D721Med (cell line): ENCODE measurements at regions not wholly inside any gene's neighbourhood (a gene's known extent, or its start where the extent isn't known, plus 50 kb on each side); places are given as distances from the start of the nearest gene placed in this dataset.

Experiments used
- DNase-seq: peaks from one replicate; pipeline ENCODE4 v3.0.0; 2011; ENCODE audit warnings: low spot score; ENCODE audit not compliant: insufficient read length
- FAIRE-seq: peaks from 2 replicates; lab custom pipeline; 2011; peaks lifted over from hg19 to GRCh38; lab: Jason Lieb, UNC
- TF ChIP-seq, protein P1 (sequence below): IDR thresholded peaks from 2 replicates; pipeline ENCODE4 v1.5.1; 2012; ENCODE audit warnings: mild to moderate bottlenecking, control low read depth; ENCODE audit not compliant: insufficient read depth; ENCODE audit errors: missing control alignments

DNA sequence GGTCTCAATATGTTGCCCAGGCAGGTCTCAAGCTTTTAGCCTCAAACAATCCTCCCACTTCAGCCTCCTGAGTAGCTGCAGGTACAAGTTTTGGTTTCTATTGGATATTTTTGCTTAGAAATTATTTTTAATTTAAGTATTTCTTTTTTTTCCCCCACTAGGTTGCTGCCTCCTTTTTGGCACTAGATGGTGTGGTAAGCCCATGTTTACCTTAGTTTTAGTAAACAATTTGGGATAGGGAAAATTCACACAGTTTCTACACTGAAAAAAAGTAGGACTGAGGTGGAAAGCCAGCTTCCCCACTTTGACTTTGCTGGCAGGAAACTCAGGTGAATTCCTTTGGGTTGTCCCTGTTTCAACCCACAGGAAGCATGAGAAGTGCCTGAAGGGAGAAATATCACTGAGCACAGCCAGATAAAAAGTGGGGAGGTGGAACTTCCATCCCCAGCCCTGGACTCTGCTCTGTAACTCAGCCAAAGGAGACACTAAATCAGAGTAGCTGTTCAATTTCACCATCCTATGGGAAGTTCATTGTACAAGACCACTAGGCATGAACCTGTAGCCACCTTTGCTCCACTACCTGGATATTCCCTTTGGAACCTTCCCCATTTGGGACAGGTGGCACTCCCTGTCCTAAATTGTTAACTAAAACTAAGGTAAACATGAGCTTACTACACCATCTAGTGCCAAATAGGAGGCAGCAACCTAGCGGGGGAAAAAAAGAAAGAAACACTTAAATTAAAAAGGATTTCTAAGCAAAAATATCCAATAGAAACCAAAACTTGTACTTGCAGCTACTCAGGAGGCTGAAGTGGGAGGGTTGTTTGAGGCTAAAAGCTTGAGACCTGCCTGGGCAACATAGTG, 154.4 kb upstream of the FAT3 start:
- DNase-seq (no peak), FAIRE-seq (no peak)
- TF ChIP-seq, protein P1, sequence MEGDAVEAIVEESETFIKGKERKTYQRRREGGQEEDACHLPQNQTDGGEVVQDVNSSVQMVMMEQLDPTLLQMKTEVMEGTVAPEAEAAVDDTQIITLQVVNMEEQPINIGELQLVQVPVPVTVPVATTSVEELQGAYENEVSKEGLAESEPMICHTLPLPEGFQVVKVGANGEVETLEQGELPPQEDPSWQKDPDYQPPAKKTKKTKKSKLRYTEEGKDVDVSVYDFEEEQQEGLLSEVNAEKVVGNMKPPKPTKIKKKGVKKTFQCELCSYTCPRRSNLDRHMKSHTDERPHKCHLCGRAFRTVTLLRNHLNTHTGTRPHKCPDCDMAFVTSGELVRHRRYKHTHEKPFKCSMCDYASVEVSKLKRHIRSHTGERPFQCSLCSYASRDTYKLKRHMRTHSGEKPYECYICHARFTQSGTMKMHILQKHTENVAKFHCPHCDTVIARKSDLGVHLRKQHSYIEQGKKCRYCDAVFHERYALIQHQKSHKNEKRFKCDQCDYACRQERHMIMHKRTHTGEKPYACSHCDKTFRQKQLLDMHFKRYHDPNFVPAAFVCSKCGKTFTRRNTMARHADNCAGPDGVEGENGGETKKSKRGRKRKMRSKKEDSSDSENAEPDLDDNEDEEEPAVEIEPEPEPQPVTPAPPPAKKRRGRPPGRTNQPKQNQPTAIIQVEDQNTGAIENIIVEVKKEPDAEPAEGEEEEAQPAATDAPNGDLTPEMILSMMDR = no peak

DNA sequence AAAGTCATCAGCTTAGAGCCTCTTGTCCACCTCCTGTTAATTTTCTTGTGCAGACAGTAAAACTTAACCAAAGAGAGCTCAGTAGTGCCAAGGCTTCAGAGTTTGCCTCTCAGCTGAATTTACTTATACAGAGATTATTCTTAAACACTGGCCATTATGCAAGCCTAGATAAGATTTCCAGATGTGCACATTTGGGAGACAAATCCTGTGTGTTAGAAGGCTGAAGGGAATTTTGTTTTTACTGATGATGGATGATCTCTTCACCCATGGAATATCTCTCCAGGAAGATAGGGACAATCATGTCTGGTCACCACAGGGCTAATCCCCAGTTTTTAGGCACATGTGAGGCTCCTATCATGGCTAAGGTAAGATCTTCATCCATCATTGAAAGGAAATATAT, 157.6 kb upstream of the FAT3 start:
- TF ChIP-seq, protein P1 = no peak
- FAIRE-seq (no peak), DNase-seq (no peak)

DNA sequence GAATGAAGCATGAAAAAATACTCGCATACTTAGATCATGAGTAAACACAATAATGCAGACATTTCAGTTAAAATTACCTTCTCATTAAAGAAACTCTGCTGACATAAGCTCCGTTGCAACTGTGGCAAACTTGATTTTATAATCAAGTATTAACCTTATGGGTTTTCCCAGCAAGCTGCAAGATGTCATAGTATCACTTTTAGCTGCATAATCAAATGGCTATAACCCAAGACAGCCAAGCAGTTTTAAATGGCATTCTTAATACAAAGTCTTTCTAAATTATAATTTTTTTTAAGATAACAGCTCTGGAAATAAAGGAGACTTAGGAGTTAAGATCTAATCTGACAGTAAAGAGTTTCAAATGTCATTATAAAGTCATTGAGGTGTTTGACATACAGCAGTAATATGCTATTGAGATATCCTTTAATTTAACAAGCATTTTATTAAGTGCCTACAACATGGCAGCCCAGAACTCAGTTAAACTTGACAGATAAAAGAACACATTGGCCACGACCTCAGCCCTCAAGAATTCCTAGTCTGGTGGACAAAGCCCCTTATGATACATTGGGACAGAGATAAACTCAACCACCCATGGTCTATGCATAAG, 163.1 kb upstream of the FAT3 start:
- TF ChIP-seq, protein P1 = no peak
- no peak for DNase-seq
- no peak for FAIRE-seq

DNA sequence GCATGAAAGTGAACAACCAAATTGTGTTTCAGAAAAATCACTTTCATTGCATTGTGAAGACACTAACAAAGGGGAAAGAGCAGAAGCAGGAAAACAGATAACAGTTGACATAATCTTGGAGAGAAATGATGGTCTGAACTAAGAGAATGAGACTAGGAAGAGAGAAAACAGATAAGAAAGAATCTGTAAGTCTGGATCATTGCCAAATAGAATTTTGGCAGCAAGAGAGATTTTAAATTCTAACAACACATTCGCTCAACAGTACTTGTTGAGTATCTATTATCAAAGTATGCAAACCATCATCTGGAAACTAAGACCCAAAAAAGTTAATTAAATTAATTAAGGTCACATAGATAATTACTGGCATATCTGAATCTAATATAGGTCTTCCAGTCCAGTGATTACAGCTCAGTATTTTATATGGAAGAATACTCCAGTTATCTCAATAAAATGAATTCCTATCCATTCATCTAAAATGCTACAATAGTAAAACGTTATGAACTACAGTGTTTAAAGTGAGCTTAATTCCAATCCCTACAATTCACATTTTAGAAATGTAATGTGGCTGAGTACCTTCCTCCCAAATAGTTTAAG, 166.7 kb upstream of the FAT3 start:
- DNase-seq (no peak), FAIRE-seq (no peak)
- TF ChIP-seq, protein P1 = no peak

DNA sequence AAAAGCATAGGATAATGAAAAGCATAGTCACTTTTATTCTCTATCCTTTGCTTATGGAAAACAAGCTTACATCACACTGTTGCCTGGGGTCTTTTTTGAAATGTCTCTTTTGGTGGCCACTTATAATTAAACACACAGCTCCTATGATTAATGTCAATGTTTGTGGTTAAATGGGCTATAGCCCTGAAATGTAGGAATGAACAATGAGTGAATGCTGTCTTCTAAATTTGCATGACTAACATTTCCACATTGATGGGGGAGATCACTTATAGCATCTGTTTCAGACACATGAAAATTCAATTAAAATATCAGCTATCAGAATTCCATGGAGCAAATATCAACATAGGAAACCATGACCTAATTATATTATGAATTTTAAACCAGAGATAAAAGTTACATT, 171.4 kb upstream of the FAT3 start:
- DNase-seq = no peak
- TF ChIP-seq, protein P1 = no peak
- FAIRE-seq = no peak

DNA sequence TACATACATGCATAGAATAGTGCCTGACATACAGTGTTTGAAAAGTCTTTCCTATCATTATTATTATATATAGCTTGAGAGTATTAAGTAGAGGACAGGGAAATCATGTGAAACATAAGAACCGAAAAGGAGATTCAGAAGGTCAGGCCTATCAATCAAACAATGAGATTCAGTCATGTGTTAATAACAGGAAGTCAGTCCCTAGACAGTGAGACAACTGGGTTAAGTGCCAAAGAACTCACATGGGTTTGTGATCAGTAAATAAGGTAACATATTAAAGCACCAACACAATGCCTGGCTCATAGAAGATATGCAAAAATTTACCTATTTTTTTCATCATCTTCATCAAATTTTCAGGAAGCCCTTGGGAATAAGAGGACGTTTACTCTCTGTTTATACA, 174.3 kb upstream of the FAT3 start:
- TF ChIP-seq, protein P1 = no peak
- DNase-seq (no peak), FAIRE-seq (no peak)
